ENCODE measurements at regions not wholly inside any gene's neighbourhood (a gene's known extent, or its start where the extent isn't known, plus 50 kb on each side); places are given as distances from the start of the nearest gene placed in this dataset.

- Histone ChIP-seq H3K9me3 (ENCODE audit: control insufficient read depth in 2 of 3, low read length in 3 of 3) (no peaks in the 10 kb centered on the region), H3K36me3 (ENCODE audit: control insufficient read depth in 2 of 3, insufficient read depth in 3 of 3, low read length in 3 of 3) (no peaks in the 10 kb centered on the region), H3K4me3 (ENCODE audit: low read length) (no peak overlapping the region), H3K27me3 (ENCODE audit: control insufficient read depth in 2 of 2, insufficient read depth in 2 of 2, low read length in 2 of 2) (no peaks in the 10 kb centered on the region), H3K27ac (ENCODE audit: low read depth, low read length) (no peak overlapping the region), H3K4me1 (ENCODE audit: control insufficient read depth in 2 of 2, insufficient read depth in 2 of 2, low read length in 2 of 2) (no peaks in the 10 kb centered on the region)
- ChIA-PET CTCF (no interaction called here), POLR2A (no interaction called here)
- ATAC-seq (no peak), DNase-seq (no peak)
- Mint-ChIP-seq H3K9me3 (no peaks in the 10 kb centered on the region), H3K27ac (no peak overlapping the region), H3K27me3 (peaks cover 0 to 4% (median 0%) of the 10 kb centered on the region in 5 donors), H3K36me3 (no peaks in the 10 kb centered on the region), H3K4me3 (no peak overlapping the region), H3K4me1 (peaks cover 0 to 1% (median 0%) of the 10 kb centered on the region in 7 donors)
- intact Hi-C loops (cut with micrococcal nuclease): no loop called here
Measured at GRCh38 chr7:106978425-106979420, 65.8 kb upstream of the PRKAR2B start.

- DNase-seq (no peak), ATAC-seq (no peak)
- Mint-ChIP-seq H3K27ac (no peak overlapping the region), H3K36me3 (peaks cover 0 to under 1% (median 0%) of the 10 kb centered on the region in 5 donors), H3K27me3 (peaks cover 0 to 4% (median 0%) of the 10 kb centered on the region in 5 donors), H3K4me1 (peaks cover 0 to 1% (median 0%) of the 10 kb centered on the region in 7 donors), H3K4me3 (no peak overlapping the region), H3K9me3 (no peaks in the 10 kb centered on the region)
- CTCF ChIA-PET: no interaction called here
- no peaks in the 10 kb centered on the region for H3K4me1 ChIP-seq (ENCODE audit: control insufficient read depth in 2 of 2, insufficient read depth in 2 of 2, low read length in 2 of 2)
- no peaks in the 10 kb centered on the region for H3K27me3 ChIP-seq (ENCODE audit: control insufficient read depth in 2 of 2, insufficient read depth in 2 of 2, low read length in 2 of 2)
- no peaks in the 10 kb centered on the region for H3K36me3 ChIP-seq (ENCODE audit: control insufficient read depth in 2 of 3, insufficient read depth in 3 of 3, low read length in 3 of 3)
- POLR2A ChIA-PET: no interaction called here
- no peak overlapping the region for H3K4me3 ChIP-seq (ENCODE audit: low read length)
- H3K27ac ChIP-seq (ENCODE audit: low read depth, low read length): no peak overlapping the region
- intact Hi-C loops (cut with micrococcal nuclease): no loop called here
- no peaks in the 10 kb centered on the region for H3K9me3 ChIP-seq (ENCODE audit: control insufficient read depth in 2 of 3, low read length in 3 of 3)
Measured at GRCh38 chr7:106979551-106980357, 64.8 kb upstream of the PRKAR2B start.

- peaks cover 0 to 4% (median 0%) of the 10 kb centered on the region in 5 donors for H3K27me3 Mint-ChIP-seq
- Histone ChIP-seq H3K36me3 (ENCODE audit: control insufficient read depth in 2 of 3, insufficient read depth in 3 of 3, low read length in 3 of 3) (no peaks in the 10 kb centered on the region), H3K4me1 (ENCODE audit: control insufficient read depth in 2 of 2, insufficient read depth in 2 of 2, low read length in 2 of 2) (no peaks in the 10 kb centered on the region), H3K27ac (ENCODE audit: low read depth, low read length) (no peak overlapping the region), H3K4me3 (ENCODE audit: low read length) (no peak overlapping the region), H3K9me3 (ENCODE audit: control insufficient read depth in 2 of 3, low read length in 3 of 3) (no peaks in the 10 kb centered on the region), H3K27me3 (ENCODE audit: control insufficient read depth in 2 of 2, insufficient read depth in 2 of 2, low read length in 2 of 2) (no peaks in the 10 kb centered on the region)
- H3K27ac Mint-ChIP-seq: no peak overlapping the region
- intact Hi-C loops (cut with micrococcal nuclease): no loop called here
- H3K36me3 Mint-ChIP-seq: peaks cover 0 to 3% (median 0%) of the 10 kb centered on the region in 5 donors
- no peak for DNase-seq
- peaks cover 0 to 1% (median 0%) of the 10 kb centered on the region in 7 donors for H3K4me1 Mint-ChIP-seq
- POLR2A ChIA-PET: no interaction called here
- CTCF ChIA-PET: no interaction called here
- no peak for ATAC-seq
- no peak overlapping the region for H3K4me3 Mint-ChIP-seq
- H3K9me3 Mint-ChIP-seq: no peaks in the 10 kb centered on the region
Measured at GRCh38 chr7:106980358-106980685, 64.2 kb upstream of the PRKAR2B start.

GRCh38 chr7:106982415-106982814 lies 62.1 kb upstream of the PRKAR2B start:
- Histone ChIP-seq H3K9me3 (ENCODE audit: control insufficient read depth in 2 of 3, low read length in 3 of 3) (no peaks in the 10 kb centered on the region), H3K27me3 (ENCODE audit: control insufficient read depth in 2 of 2, insufficient read depth in 2 of 2, low read length in 2 of 2) (no peaks in the 10 kb centered on the region), H3K36me3 (ENCODE audit: control insufficient read depth in 2 of 3, insufficient read depth in 3 of 3, low read length in 3 of 3) (no peaks in the 10 kb centered on the region), H3K27ac (ENCODE audit: low read depth, low read length) (no peak overlapping the region), H3K4me3 (ENCODE audit: low read length) (no peak overlapping the region), H3K4me1 (ENCODE audit: control insufficient read depth in 2 of 2, insufficient read depth in 2 of 2, low read length in 2 of 2) (no peaks in the 10 kb centered on the region)
- POLR2A ChIA-PET: no interaction called here
- Mint-ChIP-seq H3K9me3 (no peaks in the 10 kb centered on the region), H3K27ac (no peak overlapping the region), H3K27me3 (peaks cover 0 to 3% (median 0%) of the 10 kb centered on the region in 5 donors), H3K4me3 (no peak overlapping the region), H3K4me1 (peaks cover 0 to 5% (median 0%) of the 10 kb centered on the region in 7 donors), H3K36me3 (peaks cover 0 to 3% (median 0%) of the 10 kb centered on the region in 5 donors)
- DNase-seq (no peak), ATAC-seq (no peak)
- CTCF ChIA-PET: interaction anchor here (0.6 kb wide), 1 partner anchor 88 kb away, joined by 3 read pairs; no protein-coding TSS in a partner anchor
- intact Hi-C loops (cut with micrococcal nuclease): no loop called here

GRCh38 chr7:106984034-106984433 lies 60.5 kb upstream of the PRKAR2B start:
- Histone ChIP-seq H3K27ac (ENCODE audit: low read depth, low read length) (no peak overlapping the region), H3K4me1 (ENCODE audit: control insufficient read depth in 2 of 2, insufficient read depth in 2 of 2, low read length in 2 of 2) (no peaks in the 10 kb centered on the region), H3K36me3 (ENCODE audit: control insufficient read depth in 2 of 3, insufficient read depth in 3 of 3, low read length in 3 of 3) (no peaks in the 10 kb centered on the region), H3K27me3 (ENCODE audit: control insufficient read depth in 2 of 2, insufficient read depth in 2 of 2, low read length in 2 of 2) (no peaks in the 10 kb centered on the region), H3K9me3 (ENCODE audit: control insufficient read depth in 2 of 3, low read length in 3 of 3) (no peaks in the 10 kb centered on the region), H3K4me3 (ENCODE audit: low read length) (no peak overlapping the region)
- ATAC-seq (no peak), DNase-seq (no peak)
- ChIA-PET POLR2A (no interaction called here), CTCF (no interaction called here)
- Mint-ChIP-seq H3K9me3 (no peaks in the 10 kb centered on the region), H3K4me3 (no peak overlapping the region), H3K27ac (no peak overlapping the region), H3K36me3 (peaks cover 0 to 3% (median 0%) of the 10 kb centered on the region in 5 donors), H3K4me1 (peaks cover 0 to 5% (median 0%) of the 10 kb centered on the region in 7 donors), H3K27me3 (no peaks in the 10 kb centered on the region)
- intact Hi-C loops (cut with micrococcal nuclease): no loop called here

- ATAC-seq: no peak
- H3K9me3 ChIP-seq (ENCODE audit: control insufficient read depth in 2 of 3, low read length in 3 of 3): no peaks in the 10 kb centered on the region
Measured at GRCh38 chr7:106986450-106986977, 58.0 kb upstream of the PRKAR2B start.

More at GRCh38 chr7:106986450-106986977, 58.0 kb upstream of the PRKAR2B start:
- ChIA-PET CTCF (no interaction called here), POLR2A (no interaction called here)
- H3K4me3 Mint-ChIP-seq: no peak overlapping the region
- no peak overlapping the region for H3K27ac ChIP-seq (ENCODE audit: low read depth, low read length)
- peaks cover 0 to 2% (median 0%) of the 10 kb centered on the region in 5 donors for H3K27me3 Mint-ChIP-seq
- DNase-seq: no peak
- no peak overlapping the region for H3K4me3 ChIP-seq (ENCODE audit: low read length)
- H3K27ac Mint-ChIP-seq: peak overlapping the region in 1 of 9 donors; percentile 59
- peaks cover 0 to 3% (median 0%) of the 10 kb centered on the region in 5 donors for H3K36me3 Mint-ChIP-seq
- H3K4me1 ChIP-seq (ENCODE audit: control insufficient read depth in 2 of 2, insufficient read depth in 2 of 2, low read length in 2 of 2): no peaks in the 10 kb centered on the region
- H3K4me1 Mint-ChIP-seq: peaks cover 0 to 5% (median 0%) of the 10 kb centered on the region in 7 donors
- no peaks in the 10 kb centered on the region for H3K36me3 ChIP-seq (ENCODE audit: control insufficient read depth in 2 of 3, insufficient read depth in 3 of 3, low read length in 3 of 3)
- intact Hi-C loops (cut with micrococcal nuclease): no loop called here
- no peaks in the 10 kb centered on the region for H3K27me3 ChIP-seq (ENCODE audit: control insufficient read depth in 2 of 2, insufficient read depth in 2 of 2, low read length in 2 of 2)
- peaks cover 0 to 2% (median 0%) of the 10 kb centered on the region in 11 donors for H3K9me3 Mint-ChIP-seq
